Right ventricle myocardium superior (tissue), 1 donor: ENCODE measurements at regions not wholly inside any gene's neighbourhood (a gene's known extent, or its start where the extent isn't known, plus 50 kb on each side); places are given as distances from the start of the nearest gene placed in this dataset.
A peak's percentile ranks its signal among the peaks of the same experiment; 100 is the strongest.

Source experiments
- ATAC-seq: fragments of 200-7000 bp; cut with Tn5 transposase; one replicate; pipeline ENCODE4 v1.9.1; 2020; ENCODE audit warnings: mild to moderate bottlenecking; ENCODE audit not compliant: poor library complexity
- DNase-seq: peaks from one replicate; pipeline ENCODE4 v3.0.0-alpha.2; 2020
- intact Hi-C: fragments of 100-400 bp; cut with DNase I; formaldehyde crosslinking; loops from one replicate; pipeline ENCODE4 v1.11.2; 2022
- donor health status: DM: no; HTN: yes; CAD: no; lungs with severe emphysema.

DNA sequence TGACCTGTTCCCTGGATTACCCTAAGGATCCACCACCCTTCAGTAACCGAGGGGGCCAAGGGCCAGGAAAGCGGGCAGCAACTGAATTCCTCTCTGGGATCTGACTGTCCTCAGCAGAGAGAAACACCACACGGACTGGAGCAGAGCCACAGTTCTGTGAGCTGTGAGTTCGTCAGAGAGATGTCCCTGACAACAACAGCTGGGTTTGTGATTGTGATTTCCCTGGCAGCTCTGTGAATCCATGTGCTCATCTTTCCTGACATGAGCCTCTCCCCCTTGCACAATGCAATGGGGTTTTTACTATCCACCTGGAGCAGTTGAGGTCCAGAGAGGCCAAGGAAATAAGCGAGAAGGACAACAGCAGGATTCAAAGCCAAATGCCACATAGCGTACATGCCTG, 69.4 kb upstream of the AMPD3 start:
- peak; percentile 55 for DNase-seq
- no peak for ATAC-seq
- intact Hi-C loops: no loop called here

DNA sequence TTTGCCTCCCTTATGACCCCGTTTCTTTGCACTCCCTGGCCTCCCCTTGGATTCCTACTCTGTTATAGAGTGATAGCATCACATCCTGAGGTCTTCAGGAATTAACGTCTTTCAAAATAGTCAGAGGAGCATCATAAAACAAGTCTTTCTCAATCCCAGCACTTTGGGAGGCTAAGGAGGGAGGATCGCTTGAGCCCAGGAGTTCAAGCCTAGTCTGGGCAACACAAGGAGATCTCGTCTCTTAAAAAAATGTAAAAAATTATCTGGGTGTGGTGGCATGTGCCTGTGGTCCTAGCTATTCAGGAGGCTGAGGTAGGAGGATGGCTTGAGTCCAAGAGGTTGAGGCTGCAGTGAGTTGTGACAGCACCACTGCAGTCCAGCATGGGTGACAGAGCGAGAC, 68.7 kb upstream of the AMPD3 start:
- ATAC-seq (no peak), DNase-seq (no peak)
- intact Hi-C loops: no loop called here

DNA sequence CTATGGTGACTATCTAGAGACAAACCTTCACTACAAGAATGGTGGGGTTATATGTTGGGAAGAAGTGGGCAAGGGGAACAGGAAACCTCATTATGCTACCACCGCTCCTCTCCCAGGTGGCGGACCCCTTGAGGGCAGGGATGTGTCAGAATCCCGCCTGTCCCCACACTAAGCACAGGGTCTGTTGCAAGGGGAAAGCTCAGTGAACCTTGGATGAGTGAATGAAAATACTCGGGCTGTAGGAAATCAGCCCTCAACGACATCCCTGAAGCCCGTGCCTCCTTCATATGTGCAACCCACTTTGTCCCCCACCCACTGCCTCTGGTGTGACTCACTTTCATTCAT, 68.2 kb upstream of the AMPD3 start:
- ATAC-seq: no peak
- intact Hi-C loops: no loop called here

DNA sequence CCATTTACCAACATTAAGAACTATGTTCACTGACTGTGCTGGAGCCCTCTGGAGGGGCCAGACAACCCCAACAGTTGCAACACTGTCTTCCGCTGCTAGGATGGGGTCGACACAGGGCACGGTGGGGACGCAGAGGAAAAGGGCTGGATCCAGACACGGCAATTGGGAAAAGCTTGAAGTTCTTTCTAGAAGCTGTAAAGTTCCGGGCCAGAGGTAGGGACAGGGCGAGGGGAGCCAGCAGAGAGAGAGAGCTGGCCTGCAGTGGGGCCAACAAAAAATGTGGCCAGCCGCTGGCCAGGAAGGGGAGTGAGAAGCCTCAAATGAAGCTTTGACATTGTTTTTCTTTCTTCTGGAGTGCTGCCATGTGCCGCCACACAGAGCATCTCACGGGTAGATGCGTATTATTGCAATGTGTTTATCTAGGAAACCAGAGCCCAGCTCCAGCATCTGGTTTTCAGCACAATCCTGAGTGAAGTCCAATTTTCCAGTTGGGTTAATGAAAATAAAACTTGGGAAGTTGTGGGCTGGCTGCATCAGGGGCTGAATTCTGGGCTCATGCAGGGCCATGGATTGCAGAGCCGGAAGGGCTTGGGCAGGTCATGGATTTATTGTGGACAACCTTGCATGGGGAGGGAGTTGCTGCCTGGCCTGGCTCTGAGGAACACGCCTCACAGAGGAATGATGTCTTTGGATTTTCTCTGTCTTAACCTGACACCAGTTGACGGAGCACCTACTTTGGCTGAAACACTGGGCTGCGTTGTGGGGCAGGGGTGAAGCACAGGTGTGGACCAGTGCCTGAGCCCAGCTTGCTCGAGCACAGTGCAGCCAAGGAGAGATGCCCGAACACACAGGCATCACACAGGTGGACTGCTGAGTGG, 67.6 kb upstream of the AMPD3 start:
- peak; percentile 72 for ATAC-seq
- intact Hi-C loops: no loop called here
- DNase-seq: peak; percentile 74

More for the DNA sequence above, 68.2 kb upstream of the AMPD3 start:
- no peak for DNase-seq

DNA sequence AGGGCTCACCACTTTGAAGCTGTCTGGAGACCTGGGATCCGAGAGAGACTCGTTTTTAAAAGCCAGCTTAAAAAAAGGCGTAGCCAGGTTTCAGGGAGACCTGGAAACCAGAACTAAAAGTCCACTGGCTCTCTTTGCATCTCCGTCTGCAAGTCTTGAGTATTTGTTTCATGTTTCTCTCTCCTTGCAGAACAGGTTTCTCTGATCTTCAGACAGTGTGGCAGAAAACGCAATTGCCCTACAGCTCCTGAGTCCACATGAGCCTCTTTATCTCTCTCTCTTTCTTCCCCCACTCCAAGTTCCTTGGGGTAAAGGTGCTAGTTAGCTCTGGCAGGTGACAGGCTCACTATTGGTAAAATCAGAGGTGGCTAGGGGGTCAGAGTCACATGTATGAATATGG, 67.0 kb upstream of the AMPD3 start:
- no peak for ATAC-seq
- intact Hi-C loops: no loop called here
- no peak for DNase-seq

DNA sequence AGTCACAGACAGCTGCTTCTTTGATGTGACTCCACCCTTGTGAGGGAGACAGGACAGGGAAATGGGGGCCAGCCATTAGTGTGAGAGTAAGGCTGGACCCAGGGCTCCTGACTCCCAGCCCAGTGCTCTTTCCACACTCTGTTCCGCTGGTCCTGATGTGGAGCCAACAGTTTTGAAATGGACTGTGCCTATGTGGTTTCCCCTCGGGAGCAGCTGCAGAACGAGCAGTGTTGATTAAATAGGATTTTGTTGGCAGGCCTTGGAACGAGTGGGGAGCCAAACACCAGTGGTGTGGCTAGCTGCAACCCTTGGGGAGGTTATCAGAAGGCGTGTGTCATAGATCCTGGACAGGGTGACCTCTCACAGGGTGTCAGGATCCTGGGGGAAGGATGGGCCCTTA, 66.5 kb upstream of the AMPD3 start:
- intact Hi-C loops: no loop called here
- peak; percentile 73 for ATAC-seq
- peak; percentile 54 for DNase-seq

DNA sequence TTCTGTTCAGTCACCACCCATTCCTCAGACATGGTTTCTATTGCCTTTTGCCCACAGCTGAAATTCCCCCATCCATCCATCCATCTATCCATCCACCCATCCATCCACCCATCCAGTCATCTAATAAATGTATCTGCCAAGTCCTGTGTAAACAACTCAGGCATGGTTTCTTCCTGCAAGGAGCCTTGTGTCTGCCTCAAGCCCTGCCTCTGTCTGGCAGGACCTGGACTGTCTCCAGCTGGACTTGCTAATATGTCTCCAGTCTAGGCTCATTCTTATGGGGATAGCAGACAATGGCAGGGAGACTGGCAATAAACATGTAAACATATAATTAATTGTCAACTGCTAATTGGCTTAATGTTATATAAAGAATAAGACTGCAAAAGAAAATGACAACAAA, 64.7 kb upstream of the AMPD3 start:
- intact Hi-C loops: no loop called here

DNA sequence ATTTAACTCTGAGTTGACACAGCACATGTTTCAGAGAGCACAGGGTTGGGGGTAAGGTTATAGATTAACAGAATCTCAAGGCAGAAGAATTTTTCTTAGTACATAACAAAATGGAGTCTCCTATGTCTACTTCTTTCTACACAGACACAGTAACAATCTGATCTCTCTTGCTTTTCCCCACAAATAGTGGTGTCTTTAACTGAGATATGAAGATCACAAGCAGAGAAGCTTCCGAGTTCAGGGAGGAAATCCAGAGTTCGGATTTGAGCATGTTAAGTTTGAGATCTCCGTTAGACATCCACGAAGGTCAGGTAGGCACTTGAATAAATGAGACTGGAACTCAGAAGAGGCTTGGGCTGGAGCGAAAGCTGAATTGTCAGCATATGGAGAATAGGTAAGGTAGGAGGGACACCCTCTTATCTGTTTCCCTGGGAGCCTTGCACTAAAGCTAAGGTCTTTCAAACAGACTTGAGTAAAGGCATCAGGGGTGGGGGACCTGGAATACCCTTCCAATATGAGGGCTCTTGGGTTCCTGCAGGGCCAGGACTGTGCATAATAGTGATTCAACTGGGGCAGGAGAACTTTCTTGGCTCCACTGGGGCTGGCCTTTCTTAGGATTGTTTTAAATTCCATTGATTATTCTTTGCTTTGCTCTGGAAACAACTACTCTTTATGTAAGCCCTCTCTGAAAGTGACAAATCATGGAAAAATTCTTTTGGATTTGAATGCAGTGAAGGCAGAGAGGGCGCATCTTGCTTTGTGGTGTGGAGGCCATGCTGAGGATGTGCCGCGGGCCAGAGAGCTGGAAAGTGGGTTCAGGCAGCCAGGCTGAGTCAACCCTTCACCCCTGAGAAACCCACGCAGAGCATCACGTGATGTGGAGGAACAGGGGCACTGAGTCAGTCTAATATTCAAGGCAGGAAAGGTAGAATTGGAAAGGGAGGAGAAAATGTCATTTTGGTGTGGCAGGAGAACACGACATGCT, 62.7 kb upstream of the AMPD3 start:
- intact Hi-C loops: no loop called here
- DNase-seq (no peak), ATAC-seq (no peak)

More for the DNA sequence above, 64.7 kb upstream of the AMPD3 start:
- DNase-seq (no peak), ATAC-seq (no peak)

DNA sequence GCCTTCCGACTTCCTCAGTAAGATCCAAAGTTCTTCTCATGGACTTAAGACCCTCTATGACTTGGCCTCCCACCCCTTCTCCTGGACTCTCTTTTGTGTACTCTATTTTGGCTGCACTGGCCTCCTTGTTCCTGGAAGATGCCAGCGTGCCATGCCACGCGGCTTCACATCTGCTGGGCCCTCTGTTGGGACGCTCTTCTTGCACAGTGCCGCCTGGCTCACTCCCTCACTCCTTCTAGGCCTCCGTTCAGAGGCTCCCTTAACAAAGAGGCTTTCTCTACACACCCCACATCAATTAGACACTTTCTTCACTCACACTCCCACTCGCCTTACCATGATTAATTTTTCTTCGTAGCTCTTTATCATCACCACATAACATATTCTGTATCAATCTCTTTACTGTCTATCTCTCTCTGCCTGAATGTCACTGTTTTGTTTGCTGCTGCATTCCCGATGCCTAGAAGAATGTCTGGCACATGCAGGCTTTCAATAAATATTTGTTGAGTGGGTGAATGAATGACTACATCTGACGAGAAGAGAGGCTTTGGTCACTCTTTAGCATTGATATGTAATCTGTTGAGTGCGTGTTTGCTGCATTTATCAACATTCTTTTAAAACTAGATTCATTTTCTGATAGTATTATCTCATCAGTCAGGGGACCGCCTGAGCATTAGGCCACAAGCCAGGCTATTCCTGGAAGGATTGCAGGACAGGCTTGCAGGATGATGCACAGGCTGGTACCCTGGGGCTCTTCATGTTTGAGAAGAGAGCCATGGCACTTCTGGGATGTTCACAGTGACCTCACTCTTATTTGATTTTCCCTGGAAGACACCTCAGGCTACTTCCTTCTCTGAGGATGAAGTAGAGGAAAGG, 60.6 kb upstream of the AMPD3 start:
- ATAC-seq (no peak), DNase-seq (no peak)
- intact Hi-C loops: no loop called here

DNA sequence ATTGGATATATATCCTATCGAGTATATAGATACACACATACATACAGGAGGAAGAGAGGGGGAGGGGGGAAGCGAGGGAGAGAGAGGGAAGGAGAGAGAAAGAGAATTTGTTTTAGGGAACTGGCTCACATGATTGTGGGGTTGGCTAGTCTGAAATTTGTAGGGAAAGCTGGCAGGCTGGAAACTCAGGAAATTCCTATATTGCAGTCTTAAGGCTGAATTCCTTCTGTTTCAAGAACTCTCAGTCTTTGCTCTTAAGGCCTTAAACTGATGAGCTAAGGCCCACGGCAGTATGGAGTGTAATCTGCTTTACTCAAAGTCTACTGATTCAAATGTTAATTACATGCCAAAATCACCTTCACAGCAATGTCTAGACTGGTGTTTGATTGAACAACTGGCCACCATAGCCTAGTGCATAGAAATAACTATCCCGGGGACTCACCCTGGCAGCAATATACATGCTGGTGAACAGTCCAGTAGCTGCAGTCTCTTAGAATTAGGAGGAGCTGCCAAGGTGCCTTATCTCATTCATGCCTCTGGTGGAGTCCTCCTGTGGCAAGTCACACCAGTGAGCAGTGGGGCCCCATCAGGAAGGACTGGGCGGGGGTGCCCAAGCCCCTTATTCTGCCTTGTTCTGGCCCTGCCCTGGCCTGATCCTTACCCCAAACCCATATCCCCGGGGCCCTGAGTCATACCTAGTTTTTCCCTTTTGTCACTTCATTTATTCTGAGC, 59.7 kb upstream of the AMPD3 start:
- intact Hi-C loops: no loop called here

DNA sequence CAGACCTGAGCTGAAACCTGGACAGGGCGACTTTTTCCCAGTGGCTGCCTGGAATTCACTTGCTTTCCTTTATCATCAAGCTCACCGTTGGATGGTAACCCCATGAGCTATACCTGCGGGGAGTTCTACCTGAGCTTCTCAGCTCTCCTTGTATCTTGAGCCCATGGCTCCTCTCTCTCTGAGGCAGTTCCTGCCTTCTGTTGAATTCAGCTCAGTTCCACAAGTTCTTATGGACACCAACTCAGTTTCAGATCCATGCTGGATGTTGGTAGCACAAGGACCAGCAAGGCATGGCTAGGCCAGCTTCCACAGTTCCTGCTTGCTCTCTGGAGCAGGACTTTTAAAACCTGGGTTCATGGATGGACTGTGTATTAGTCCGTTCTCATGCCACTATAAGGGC, 58.3 kb upstream of the AMPD3 start:
- DNase-seq (no peak), ATAC-seq (no peak)
- intact Hi-C loops: no loop called here

More for the DNA sequence above, 59.7 kb upstream of the AMPD3 start:
- DNase-seq (no peak), ATAC-seq (peak; percentile 80)

DNA sequence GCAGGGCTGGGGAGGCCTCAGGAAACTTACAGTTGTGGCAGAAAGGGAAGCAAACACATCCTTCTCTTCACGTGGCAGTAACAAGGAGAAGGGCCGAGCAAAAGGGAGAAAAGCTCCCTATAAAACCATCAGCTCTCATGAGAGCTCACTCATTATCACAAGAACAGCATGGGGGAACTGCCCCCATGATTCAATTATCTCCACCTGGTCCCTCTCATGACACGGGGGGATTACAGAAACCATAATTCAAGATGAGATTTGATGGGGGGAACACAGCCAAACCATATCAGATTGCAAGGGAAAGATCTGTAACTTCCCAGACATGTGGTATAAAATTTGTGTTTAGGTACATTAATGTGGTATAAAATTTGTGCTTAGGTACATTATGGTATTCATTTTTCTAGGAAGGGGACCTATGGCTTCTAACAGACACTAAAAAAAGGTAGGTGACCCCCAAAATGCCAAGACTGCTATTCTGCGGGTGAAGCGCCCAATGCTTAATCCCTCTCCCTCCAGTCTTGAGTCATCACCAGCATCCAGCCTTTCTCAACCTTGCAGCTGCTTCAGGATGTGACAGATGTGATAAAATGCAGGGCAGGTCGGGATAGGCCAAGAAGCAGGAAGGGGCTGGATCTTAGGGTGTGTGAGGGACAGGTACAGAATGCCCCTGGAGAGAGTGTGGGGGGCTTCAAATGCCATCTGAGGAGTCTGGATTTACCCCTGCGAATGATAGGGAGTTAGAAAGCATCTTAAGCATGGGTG, 57.7 kb upstream of the AMPD3 start:
- ATAC-seq (no peak), DNase-seq (no peak)
- intact Hi-C loops: no loop called here

DNA sequence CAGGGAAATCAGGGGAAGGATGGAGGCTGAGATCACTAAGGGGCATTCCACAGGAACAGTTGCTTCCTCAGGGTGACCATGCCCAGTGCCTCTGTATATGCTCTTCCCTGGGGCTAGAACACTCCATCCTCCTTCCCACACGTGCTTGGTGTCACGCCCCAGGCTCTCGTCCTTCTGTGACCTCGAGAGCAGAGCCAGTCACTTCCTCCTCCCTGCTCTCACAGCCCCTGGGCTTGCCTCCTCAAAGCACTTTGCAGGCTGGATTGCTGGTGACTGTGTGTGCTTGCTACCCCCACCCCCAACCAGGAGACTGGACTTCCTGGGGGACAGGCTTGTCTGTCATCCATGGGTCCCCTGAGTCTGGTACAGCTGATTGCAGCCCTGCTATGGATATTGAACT, 56.5 kb upstream of the AMPD3 start:
- DNase-seq: peak; percentile 58
- intact Hi-C loops: no loop called here
- peak; percentile 67 for ATAC-seq

DNA sequence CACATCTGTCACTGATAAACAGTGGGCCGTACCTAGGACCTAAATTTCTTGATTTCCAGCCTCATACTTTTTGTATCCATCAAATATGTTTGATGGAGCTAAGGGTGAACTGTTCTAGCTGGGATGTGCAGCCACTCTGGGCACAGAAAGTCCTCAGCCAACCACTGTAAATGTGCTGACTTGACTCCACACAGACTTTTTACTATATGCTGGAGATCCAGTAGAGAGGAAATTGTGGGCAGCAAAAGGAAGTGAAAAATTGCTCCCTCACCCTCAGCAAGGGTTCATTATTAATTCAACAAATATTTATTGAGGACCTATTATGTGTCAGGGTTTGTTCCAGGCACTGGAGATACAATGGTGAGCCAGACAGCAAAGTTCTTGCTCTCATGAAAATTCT, 54.2 kb upstream of the AMPD3 start:
- intact Hi-C loops: loop anchor here (10.0 kb wide), 1 partner anchor 254 kb away; no protein-coding TSS in a partner anchor
- ATAC-seq: peak; percentile 71
- DNase-seq: no peak

DNA sequence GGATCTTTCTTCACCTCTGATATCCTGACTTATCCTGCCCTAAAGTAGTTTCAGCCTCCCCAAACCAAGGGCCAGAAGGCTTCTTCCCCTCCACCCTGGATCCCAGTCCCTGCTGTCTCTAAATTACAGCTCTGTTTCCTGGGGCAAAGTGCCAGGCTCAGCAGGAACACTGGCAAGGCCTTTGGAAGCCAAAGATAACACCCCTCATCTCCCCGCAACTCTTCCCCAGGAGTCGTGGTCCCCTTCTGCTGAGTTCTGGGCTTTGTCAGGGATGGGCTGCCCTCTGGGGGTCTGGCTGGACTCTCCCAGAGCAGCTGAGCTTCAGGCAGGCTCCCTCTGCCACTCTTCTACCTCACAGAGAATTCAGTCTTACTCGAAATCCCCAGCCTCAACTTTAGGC, 53.8 kb upstream of the AMPD3 start:
- peak; percentile 57 for ATAC-seq
- no peak for DNase-seq
- intact Hi-C loops: loop anchor here (10.0 kb wide), 1 partner anchor 254 kb away; no protein-coding TSS in a partner anchor

DNA sequence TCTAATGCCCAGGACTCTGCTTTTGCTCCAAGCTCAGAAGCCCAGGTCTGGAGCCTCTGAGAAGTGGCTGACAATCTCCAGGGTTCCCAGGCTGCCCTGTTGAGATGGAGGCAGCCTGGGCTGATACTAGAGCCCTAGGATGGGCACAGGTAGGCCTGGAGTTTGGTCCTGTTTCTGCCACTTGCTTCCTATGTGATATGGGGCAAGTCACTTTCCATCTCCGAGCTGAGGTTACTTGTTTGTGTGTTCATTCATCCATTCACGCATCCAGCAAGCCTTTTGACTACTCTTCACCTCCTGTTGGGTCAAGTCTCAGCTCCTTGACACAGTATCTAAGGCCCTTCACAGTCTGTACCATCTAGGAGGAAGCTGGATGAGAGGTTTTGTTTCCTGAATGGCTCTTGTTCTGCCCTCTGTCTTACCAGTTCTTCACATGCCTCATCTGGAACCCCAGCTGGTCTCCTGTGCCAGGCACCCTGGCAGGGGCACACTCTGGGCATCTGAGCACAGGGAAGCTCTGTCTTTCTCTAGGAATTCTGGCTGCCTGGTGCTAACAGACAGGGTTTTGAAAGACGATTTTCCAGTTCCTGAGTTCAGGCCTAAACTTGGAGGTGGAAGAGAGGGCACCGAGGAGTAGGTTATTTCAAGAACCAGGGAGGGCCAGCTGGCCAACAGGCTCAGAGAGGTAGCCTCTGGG, 53.2 kb upstream of the AMPD3 start:
- ATAC-seq: no peak
- DNase-seq: no peak
- intact Hi-C loops: loop anchor here (10.0 kb wide), 1 partner anchor 253 kb away; no protein-coding TSS in a partner anchor
